ENCODE measurements at regions not wholly inside any gene's neighbourhood (a gene's known extent, or its start where the extent isn't known, plus 50 kb on each side); places are given as distances from the start of the nearest gene placed in this dataset.

DNA sequence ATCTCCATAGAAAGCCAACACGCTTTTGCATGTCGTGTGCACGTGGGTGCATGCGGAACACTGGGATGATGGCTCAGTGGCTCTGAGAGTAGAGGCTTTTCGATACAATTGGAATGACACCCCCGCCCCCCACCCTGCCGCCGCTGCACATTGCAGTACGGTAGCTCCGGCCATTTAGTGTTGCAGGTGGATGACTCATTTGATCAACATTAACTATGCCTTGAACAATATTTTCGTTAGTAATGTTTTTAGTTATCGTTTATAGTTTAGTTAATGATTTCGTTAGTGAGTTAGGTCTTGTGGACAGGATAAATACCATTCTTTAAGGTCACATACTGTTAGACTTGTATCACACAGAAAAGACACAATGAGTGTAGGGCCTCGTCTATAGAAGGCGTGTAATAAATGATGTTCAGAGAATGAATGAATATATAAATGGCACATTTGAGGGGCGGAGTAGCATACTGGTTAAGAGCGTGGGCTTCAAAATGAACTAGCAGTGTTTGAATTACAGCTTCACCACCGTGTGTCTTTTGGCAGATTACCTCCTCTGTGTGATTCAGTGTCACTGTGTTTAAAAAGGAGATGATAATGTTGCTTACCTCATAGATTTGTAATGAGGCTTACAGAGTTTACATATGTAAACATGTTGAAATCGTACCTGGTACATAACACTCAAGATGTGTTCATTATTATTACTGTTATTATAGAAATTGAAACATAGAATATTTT is 67.2 kb upstream of the TENM3 start:
- ChIA-PET POLR2A (no interaction called here), CTCF (no interaction called here)
- H3K9me3 Mint-ChIP-seq (ENCODE audit: unreplicated experiment): no peaks in the 10 kb centered on the region
- Histone ChIP-seq H3K36me3 (ENCODE audit: control insufficient read depth, insufficient read depth, low read length) (no peaks in the 10 kb centered on the region), H3K9me3 (no peaks in the 10 kb centered on the region), H3K4me3 (ENCODE audit: low read depth, low read length) (no peak overlapping the region), H3K27me3 (replicated peaks; ENCODE audit: control insufficient read depth, insufficient read depth, low read length) (no peaks in the 10 kb centered on the region), H3K4me1 (peaks cover 35% of the 10 kb centered on the region)
- H3K36me3 Mint-ChIP-seq (ENCODE audit: insufficient read depth, unreplicated experiment): peaks cover 5% of the 10 kb centered on the region
- H3K27ac Mint-ChIP-seq (ENCODE audit: unreplicated experiment): no peak overlapping the region
- intact Hi-C loops (cut with micrococcal nuclease; ENCODE audit: unreplicated experiment): no loop called here
- BruUV-seq (replicated peaks): no TSS peak
- H3K27me3 Mint-ChIP-seq (ENCODE audit: insufficient read depth, unreplicated experiment): no peaks in the 10 kb centered on the region
- TF ChIP-seq, protein P1, sequence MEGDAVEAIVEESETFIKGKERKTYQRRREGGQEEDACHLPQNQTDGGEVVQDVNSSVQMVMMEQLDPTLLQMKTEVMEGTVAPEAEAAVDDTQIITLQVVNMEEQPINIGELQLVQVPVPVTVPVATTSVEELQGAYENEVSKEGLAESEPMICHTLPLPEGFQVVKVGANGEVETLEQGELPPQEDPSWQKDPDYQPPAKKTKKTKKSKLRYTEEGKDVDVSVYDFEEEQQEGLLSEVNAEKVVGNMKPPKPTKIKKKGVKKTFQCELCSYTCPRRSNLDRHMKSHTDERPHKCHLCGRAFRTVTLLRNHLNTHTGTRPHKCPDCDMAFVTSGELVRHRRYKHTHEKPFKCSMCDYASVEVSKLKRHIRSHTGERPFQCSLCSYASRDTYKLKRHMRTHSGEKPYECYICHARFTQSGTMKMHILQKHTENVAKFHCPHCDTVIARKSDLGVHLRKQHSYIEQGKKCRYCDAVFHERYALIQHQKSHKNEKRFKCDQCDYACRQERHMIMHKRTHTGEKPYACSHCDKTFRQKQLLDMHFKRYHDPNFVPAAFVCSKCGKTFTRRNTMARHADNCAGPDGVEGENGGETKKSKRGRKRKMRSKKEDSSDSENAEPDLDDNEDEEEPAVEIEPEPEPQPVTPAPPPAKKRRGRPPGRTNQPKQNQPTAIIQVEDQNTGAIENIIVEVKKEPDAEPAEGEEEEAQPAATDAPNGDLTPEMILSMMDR (IDR thresholded peaks at IDR 0.05; ENCODE audit: insufficient read depth in 1 of 2, low read depth in 1 of 2, low read length in 1 of 2, severe bottlenecking in 1 of 2, unreplicated experiment in 1 of 2): no peak
- DNase-seq: no peak
- H3K4me1 Mint-ChIP-seq (ENCODE audit: low read depth, unreplicated experiment): no peaks in the 10 kb centered on the region
- no peak overlapping the region for H3K4me3 Mint-ChIP-seq (ENCODE audit: unreplicated experiment)

DNA sequence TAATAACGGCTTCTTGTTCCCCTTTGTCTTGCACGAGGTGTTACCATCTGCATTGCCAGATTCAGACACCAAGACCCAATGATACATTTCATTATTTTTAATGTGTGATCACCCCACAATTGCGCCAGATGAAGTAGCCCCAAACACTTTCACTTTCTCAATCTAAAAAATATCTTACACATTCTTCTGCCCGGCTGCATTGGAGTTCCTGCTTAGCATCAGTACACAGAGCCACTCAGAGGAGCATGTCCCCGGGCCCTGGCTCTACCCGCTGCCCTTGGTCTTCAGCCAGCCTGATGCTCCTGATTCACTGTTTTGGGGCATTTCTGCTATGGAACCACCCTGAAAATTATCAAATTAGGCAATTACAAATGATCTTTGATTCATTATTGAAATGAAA is 66.0 kb upstream of the TENM3 start:
- H3K9me3 Mint-ChIP-seq (ENCODE audit: unreplicated experiment): no peaks in the 10 kb centered on the region
- ChIA-PET POLR2A (no interaction called here), CTCF (no interaction called here)
- no peak overlapping the region for H3K27ac Mint-ChIP-seq (ENCODE audit: unreplicated experiment)
- no peak for DNase-seq
- Histone ChIP-seq H3K4me1 (peaks cover 47% of the 10 kb centered on the region), H3K36me3 (ENCODE audit: control insufficient read depth, insufficient read depth, low read length) (no peaks in the 10 kb centered on the region), H3K4me3 (ENCODE audit: low read depth, low read length) (no peak overlapping the region), H3K27me3 (replicated peaks; ENCODE audit: control insufficient read depth, insufficient read depth, low read length) (no peaks in the 10 kb centered on the region), H3K9me3 (no peaks in the 10 kb centered on the region)
- peaks cover 8% of the 10 kb centered on the region for H3K36me3 Mint-ChIP-seq (ENCODE audit: insufficient read depth, unreplicated experiment)
- no TSS peak for BruUV-seq (replicated peaks)
- H3K27me3 Mint-ChIP-seq (ENCODE audit: insufficient read depth, unreplicated experiment): no peaks in the 10 kb centered on the region
- TF ChIP-seq, protein P1 (IDR thresholded peaks at IDR 0.05; ENCODE audit: insufficient read depth in 1 of 2, low read depth in 1 of 2, low read length in 1 of 2, severe bottlenecking in 1 of 2, unreplicated experiment in 1 of 2): no peak
- intact Hi-C loops (cut with micrococcal nuclease; ENCODE audit: unreplicated experiment): no loop called here
- no peak overlapping the region for H3K4me3 Mint-ChIP-seq (ENCODE audit: unreplicated experiment)
- no peaks in the 10 kb centered on the region for H3K4me1 Mint-ChIP-seq (ENCODE audit: low read depth, unreplicated experiment)

DNA sequence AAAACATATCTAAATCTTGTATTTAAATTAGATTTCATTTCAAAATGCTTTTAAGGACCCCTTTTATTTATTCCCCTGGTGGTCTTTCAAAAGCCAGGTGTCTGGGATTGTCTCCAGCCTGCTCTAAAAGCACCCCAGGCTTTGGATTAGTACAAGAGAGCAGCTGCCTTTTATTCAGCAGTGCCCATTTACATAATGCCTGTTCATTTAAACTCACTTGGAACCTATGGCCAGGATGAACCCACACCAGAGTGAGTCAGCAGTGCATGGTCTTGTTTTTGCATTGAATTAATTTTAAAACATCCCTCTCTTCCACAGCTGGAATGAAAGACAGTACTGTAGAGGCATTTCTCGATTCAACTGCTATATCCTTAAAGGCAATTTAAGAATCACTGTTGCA is 64.1 kb upstream of the TENM3 start:
- ChIA-PET POLR2A (no interaction called here), CTCF (no interaction called here)
- no peak overlapping the region for H3K27ac Mint-ChIP-seq (ENCODE audit: unreplicated experiment)
- Histone ChIP-seq H3K36me3 (ENCODE audit: control insufficient read depth, insufficient read depth, low read length) (no peaks in the 10 kb centered on the region), H3K4me3 (ENCODE audit: low read depth, low read length) (no peak overlapping the region), H3K4me1 (peaks cover 53% of the 10 kb centered on the region), H3K9me3 (no peaks in the 10 kb centered on the region), H3K27me3 (replicated peaks; ENCODE audit: control insufficient read depth, insufficient read depth, low read length) (no peaks in the 10 kb centered on the region)
- H3K9me3 Mint-ChIP-seq (ENCODE audit: unreplicated experiment): no peaks in the 10 kb centered on the region
- TF ChIP-seq, protein P1 (IDR thresholded peaks at IDR 0.05; ENCODE audit: insufficient read depth in 1 of 2, low read depth in 1 of 2, low read length in 1 of 2, severe bottlenecking in 1 of 2, unreplicated experiment in 1 of 2): no peak
- no peaks in the 10 kb centered on the region for H3K27me3 Mint-ChIP-seq (ENCODE audit: insufficient read depth, unreplicated experiment)
- BruUV-seq (replicated peaks): no TSS peak
- peaks cover 5% of the 10 kb centered on the region for H3K36me3 Mint-ChIP-seq (ENCODE audit: insufficient read depth, unreplicated experiment)
- no peaks in the 10 kb centered on the region for H3K4me1 Mint-ChIP-seq (ENCODE audit: low read depth, unreplicated experiment)
- H3K4me3 Mint-ChIP-seq (ENCODE audit: unreplicated experiment): no peak overlapping the region
- intact Hi-C loops (cut with micrococcal nuclease; ENCODE audit: unreplicated experiment): no loop called here
- no peak for DNase-seq

Measured in Caco-2 (cell line).